Fibroblast of the conjunctiva (primary cell): ENCODE measurements at regions not wholly inside any gene's neighbourhood (a gene's known extent, or its start where the extent isn't known, plus 50 kb on each side); places are given as distances from the start of the nearest gene placed in this dataset.

Experiments
- DNase-seq: peaks from one replicate; pipeline ENCODE4 v3.0.0-alpha.2; 2010; ENCODE audit warnings: low read depth

GRCh38 chr4:20403846-20404245 lies 152.1 kb downstream of the SLIT2 start:
- no peak for DNase-seq

- DNase-seq = no peak
These were observed 156.9 kb downstream of the SLIT2 start for GRCh38 chr4:20408611-20409010.

GRCh38 chr4:20412072-20412471 lies 160.4 kb downstream of the SLIT2 start:
- DNase-seq = no peak

- no peak for DNase-seq
These were observed 165.1 kb downstream of the SLIT2 start for GRCh38 chr4:20416800-20417199.

GRCh38 chr4:20418861-20419451 lies 167.3 kb downstream of the SLIT2 start:
- DNase-seq = peak; percentile 69

GRCh38 chr4:20420916-20421602 lies 169.4 kb downstream of the SLIT2 start:
- DNase-seq = no peak

GRCh38 chr4:20421603-20421985 lies 169.9 kb downstream of the SLIT2 start:
- no peak for DNase-seq

GRCh38 chr4:20422398-20422797 lies 170.7 kb downstream of the SLIT2 start:
- peak; percentile 61 for DNase-seq

- no peak for DNase-seq
These were observed 171.7 kb downstream of the SLIT2 start for GRCh38 chr4:20423420-20423819.

GRCh38 chr4:20426028-20426427 lies 174.3 kb downstream of the SLIT2 start:
- DNase-seq = no peak

GRCh38 chr4:20428436-20429160 lies 176.9 kb downstream of the SLIT2 start:
- DNase-seq = no peak

- peak; percentile 46 for DNase-seq
These were observed 178.7 kb downstream of the SLIT2 start for GRCh38 chr4:20430259-20430941.

GRCh38 chr4:20431543-20431951 lies 179.8 kb downstream of the SLIT2 start:
- no peak for DNase-seq

GRCh38 chr4:20432088-20432487 lies 180.4 kb downstream of the SLIT2 start:
- no peak for DNase-seq

- DNase-seq = no peak
These were observed 181.5 kb downstream of the SLIT2 start for GRCh38 chr4:20433097-20433705.

- DNase-seq = no peak
These were observed 188.5 kb downstream of the SLIT2 start for GRCh38 chr4:20440170-20440569.

GRCh38 chr4:20443015-20443805 lies 191.5 kb downstream of the SLIT2 start:
- DNase-seq = no peak

GRCh38 chr4:20444599-20445337 lies 193.1 kb downstream of the SLIT2 start:
- no peak for DNase-seq

- DNase-seq = no peak
These were observed 194.4 kb downstream of the SLIT2 start for GRCh38 chr4:20445933-20446723.

- no peak for DNase-seq
These were observed 195.4 kb downstream of the SLIT2 start for GRCh38 chr4:20447103-20447502.
